Gastrocnemius medialis (tissue), 4 donors: ENCODE measurements at regions not wholly inside any gene's neighbourhood (a gene's known extent, or its start where the extent isn't known, plus 50 kb on each side); places are given as distances from the start of the nearest gene placed in this dataset.

Experiments used
- POLR2A ChIP-seq, 2 donors: fragments of 450-650 bp; IDR thresholded peaks; one replicate each; pipeline ENCODE4 v1.6.1; 2017; ENCODE audit warnings: antibody characterized with exemption in 2 of 2, mild to moderate bottlenecking in 2 of 2, moderate library complexity in 2 of 2
- TF ChIP-seq, protein P1 (sequence below), 5 experiments: fragments of 450-650 bp in 3 of 5; fragments of 200-600 bp in 2 of 5; sonication (generic) in 2 of 5; IDR thresholded peaks in 4 of 5; conservative IDR thresholded peaks in 1 of 5; 1 replicate in 4 of 5; 2 replicates in 1 of 5; pipeline ENCODE4 v1.5.1; 2016 to 2019; ENCODE audit warnings: antibody characterized with exemption in 5 of 5, mild to moderate bottlenecking in 3 of 5, moderate library complexity in 3 of 5

DNA sequence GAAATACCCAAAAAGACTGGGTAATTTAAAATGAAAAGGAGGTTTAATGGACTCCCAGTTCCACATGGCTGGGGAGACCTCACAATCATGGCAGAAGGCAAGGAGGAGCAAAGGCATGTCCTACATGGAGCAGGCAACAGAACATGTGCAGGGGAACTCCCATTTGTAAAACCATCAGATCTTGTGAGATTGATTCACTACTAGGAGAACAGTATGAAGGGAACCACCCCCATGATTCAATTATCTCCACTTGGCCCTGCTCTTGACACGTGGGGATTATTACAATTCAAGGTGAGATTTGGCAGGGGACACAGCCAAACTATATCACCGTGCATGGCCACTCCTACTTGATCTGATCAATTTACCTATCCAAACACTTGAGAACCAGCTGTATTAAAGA lies 131.5 kb upstream of the LDB2 start:
- TF ChIP-seq POLR2A (IDR thresholded peaks at IDR 0.05): no peak
- TF ChIP-seq, protein P1, sequence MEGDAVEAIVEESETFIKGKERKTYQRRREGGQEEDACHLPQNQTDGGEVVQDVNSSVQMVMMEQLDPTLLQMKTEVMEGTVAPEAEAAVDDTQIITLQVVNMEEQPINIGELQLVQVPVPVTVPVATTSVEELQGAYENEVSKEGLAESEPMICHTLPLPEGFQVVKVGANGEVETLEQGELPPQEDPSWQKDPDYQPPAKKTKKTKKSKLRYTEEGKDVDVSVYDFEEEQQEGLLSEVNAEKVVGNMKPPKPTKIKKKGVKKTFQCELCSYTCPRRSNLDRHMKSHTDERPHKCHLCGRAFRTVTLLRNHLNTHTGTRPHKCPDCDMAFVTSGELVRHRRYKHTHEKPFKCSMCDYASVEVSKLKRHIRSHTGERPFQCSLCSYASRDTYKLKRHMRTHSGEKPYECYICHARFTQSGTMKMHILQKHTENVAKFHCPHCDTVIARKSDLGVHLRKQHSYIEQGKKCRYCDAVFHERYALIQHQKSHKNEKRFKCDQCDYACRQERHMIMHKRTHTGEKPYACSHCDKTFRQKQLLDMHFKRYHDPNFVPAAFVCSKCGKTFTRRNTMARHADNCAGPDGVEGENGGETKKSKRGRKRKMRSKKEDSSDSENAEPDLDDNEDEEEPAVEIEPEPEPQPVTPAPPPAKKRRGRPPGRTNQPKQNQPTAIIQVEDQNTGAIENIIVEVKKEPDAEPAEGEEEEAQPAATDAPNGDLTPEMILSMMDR (IDR thresholded peaks at IDR 0.05 in 4 of 5, conservative IDR thresholded peaks at IDR 0.05 in 1 of 5): no peak
